ENCODE measurements at regions not wholly inside any gene's neighbourhood (a gene's known extent, or its start where the extent isn't known, plus 50 kb on each side); places are given as distances from the start of the nearest gene placed in this dataset.

DNA sequence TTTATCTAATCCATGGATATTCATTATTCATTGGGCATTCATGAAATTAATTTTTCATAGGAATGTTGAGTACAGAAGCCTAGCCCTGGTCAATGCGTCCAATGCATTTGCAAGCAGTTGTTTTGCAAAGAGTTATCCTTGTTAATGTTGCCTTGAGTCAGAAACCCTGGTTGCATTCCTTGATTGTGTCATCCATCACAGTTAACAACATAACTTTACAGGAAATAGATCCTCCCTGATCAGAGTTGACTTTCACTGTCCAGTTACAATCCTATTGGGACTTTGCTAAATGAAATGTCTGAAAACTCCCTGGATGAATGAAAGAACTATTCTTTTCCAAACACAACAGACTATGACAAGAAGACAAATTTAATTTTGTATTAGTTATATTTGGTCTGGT, 924.3 kb upstream of the SLIT2 start:
- WGBS, 10 experiments = 0 to 100% (median 94%) methylated on average over 1 of the region's 1 CpG; no CpG with 5 or more reads in 4 of the 10 experiments
- in situ Hi-C loops (cut with MboI; ENCODE audit: low pct_unique_long_range_greater_than_20kb in 2 of 9, low sequenced_read_pairs in 9 of 9, unreplicated experiment in 9 of 9) = no loop called here
- no peak overlapping the region for H3K27ac ChIP-seq
- H3K4me1 ChIP-seq (replicated peaks in 1 of 2) = no peaks in the 10 kb centered on the region
- H3K4me3 ChIP-seq = no peak overlapping the region
- ATAC-seq (replicated peaks in 6 of 8) = peak in 2 of 8 experiments; percentile 97

DNA sequence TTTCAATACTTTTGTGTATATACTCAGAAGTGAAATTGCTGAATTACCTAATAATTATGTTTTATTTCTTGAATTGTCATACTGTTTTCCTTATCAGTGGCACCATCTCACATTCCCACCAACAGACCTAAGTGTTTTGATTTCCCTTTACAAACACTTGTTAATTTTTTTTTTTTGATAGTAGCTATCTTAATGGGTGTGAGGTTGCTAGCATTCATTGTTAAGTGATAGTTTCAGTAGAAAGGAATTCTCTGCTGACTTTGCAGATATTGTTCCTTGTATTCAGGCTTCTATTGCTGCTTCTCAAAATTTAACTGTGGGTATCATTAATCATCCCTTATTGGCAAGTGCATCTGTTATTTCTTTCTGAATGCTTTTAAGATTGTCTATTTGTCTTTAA, 927.5 kb upstream of the SLIT2 start:
- Histone ChIP-seq H3K4me1 (replicated peaks in 1 of 2) (peaks cover 0 to 9% of the 10 kb centered on the region in 2 donors), H3K4me3 (no peak overlapping the region), H3K27ac (no peak overlapping the region)
- no peak for ATAC-seq (replicated peaks in 6 of 8)
- in situ Hi-C loops (cut with MboI; ENCODE audit: low pct_unique_long_range_greater_than_20kb in 2 of 9, low sequenced_read_pairs in 9 of 9, unreplicated experiment in 9 of 9) = no loop called here

- WGBS, 10 experiments = 13 to 100% (median 86%) methylated on average over 1 of the region's 1 CpG; no CpG with 5 or more reads in 4 of the 10 experiments
- H3K4me3 ChIP-seq = no peak overlapping the region
- H3K27ac ChIP-seq = no peak overlapping the region
- in situ Hi-C loops (cut with MboI; ENCODE audit: low pct_unique_long_range_greater_than_20kb in 2 of 9, low sequenced_read_pairs in 9 of 9, unreplicated experiment in 9 of 9) = no loop called here
- peaks cover 0 to 9% of the 10 kb centered on the region in 2 donors for H3K4me1 ChIP-seq (replicated peaks in 1 of 2)
- ATAC-seq (replicated peaks in 6 of 8) = no peak
These were observed 932.1 kb upstream of the SLIT2 start for GRCh38 chr4:19319607-19320006.

GRCh38 chr4:19317377-19317776, 934.3 kb upstream of the SLIT2 start:
- in situ Hi-C loops (cut with MboI; ENCODE audit: low pct_unique_long_range_greater_than_20kb in 2 of 9, low sequenced_read_pairs in 9 of 9, unreplicated experiment in 9 of 9) = no loop called here
- Histone ChIP-seq H3K4me3 (no peak overlapping the region), H3K4me1 (replicated peaks in 1 of 2) (peaks cover 0 to 9% of the 10 kb centered on the region in 2 donors), H3K27ac (no peak overlapping the region)
- no peak for ATAC-seq (replicated peaks in 6 of 8)

DNA sequence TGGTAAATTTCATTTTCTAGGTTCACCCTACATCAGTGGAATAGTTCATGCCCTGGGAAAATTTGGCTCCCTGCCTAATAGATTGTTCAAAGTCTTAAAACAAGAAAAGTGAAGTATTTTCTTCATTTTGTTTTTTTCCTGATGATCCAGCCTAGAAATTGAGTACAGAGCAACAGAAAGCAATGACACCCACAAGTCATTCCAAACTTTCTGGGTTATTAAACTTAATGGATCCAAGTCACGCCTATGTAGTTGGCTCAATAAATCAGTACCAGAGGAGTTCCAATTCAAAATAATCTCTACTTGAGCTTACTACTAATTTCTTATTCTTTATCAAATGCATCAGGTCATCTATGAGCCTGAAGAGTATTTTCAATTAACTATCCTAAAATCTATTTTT, 937.6 kb upstream of the SLIT2 start:
- in situ Hi-C loops (cut with MboI; ENCODE audit: low pct_unique_long_range_greater_than_20kb in 2 of 9, low sequenced_read_pairs in 9 of 9, unreplicated experiment in 9 of 9) = no loop called here
- H3K27ac ChIP-seq = no peak overlapping the region
- WGBS, 10 experiments = 53 to 100% (median 89%) methylated on average over 1 of the region's 1 CpG; no CpG with 5 or more reads in 1 of the 10 experiments
- no peaks in the 10 kb centered on the region for H3K4me1 ChIP-seq (replicated peaks in 1 of 2)
- H3K4me3 ChIP-seq = no peak overlapping the region
- ATAC-seq (replicated peaks in 6 of 8) = no peak

GRCh38 chr4:19309378-19309777, 942.3 kb upstream of the SLIT2 start:
- in situ Hi-C loops (cut with MboI; ENCODE audit: low pct_unique_long_range_greater_than_20kb in 2 of 9, low sequenced_read_pairs in 9 of 9, unreplicated experiment in 9 of 9) = no loop called here
- WGBS, 10 experiments = 13 to 83% (median 56%) methylated on average over 1 to 2 of the region's 2 CpGs; no CpG with 5 or more reads in 2 of the 10 experiments
- H3K4me3 ChIP-seq = no peak overlapping the region
- ATAC-seq (replicated peaks in 6 of 8) = peak in 7 of 8 experiments; percentile 42 to 98 (median 52)
- no peaks in the 10 kb centered on the region for H3K4me1 ChIP-seq (replicated peaks in 1 of 2)
- H3K27ac ChIP-seq = no peak overlapping the region

GRCh38 chr4:19304028-19304427, 947.7 kb upstream of the SLIT2 start:
- in situ Hi-C loops (cut with MboI; ENCODE audit: low pct_unique_long_range_greater_than_20kb in 2 of 9, low sequenced_read_pairs in 9 of 9, unreplicated experiment in 9 of 9) = no loop called here
- no peaks in the 10 kb centered on the region for H3K4me1 ChIP-seq (replicated peaks in 1 of 2)
- no peak for ATAC-seq (replicated peaks in 6 of 8)
- H3K4me3 ChIP-seq = no peak overlapping the region
- WGBS, 10 experiments = 13 to 100% (median 65%) methylated on average over 1 to 2 of the region's 2 CpGs
- H3K27ac ChIP-seq = no peak overlapping the region

GRCh38 chr4:19301527-19301926, 950.2 kb upstream of the SLIT2 start:
- no peak for ATAC-seq (replicated peaks in 6 of 8)
- no peaks in the 10 kb centered on the region for H3K4me1 ChIP-seq (replicated peaks in 1 of 2)
- H3K27ac ChIP-seq = no peak overlapping the region
- H3K4me3 ChIP-seq = no peak overlapping the region
- 57 to 100% (median 84%) methylated on average over 1 to 4 of the region's 4 CpGs for WGBS, 10 experiments
- in situ Hi-C loops (cut with MboI; ENCODE audit: low pct_unique_long_range_greater_than_20kb in 2 of 9, low sequenced_read_pairs in 9 of 9, unreplicated experiment in 9 of 9) = no loop called here

DNA sequence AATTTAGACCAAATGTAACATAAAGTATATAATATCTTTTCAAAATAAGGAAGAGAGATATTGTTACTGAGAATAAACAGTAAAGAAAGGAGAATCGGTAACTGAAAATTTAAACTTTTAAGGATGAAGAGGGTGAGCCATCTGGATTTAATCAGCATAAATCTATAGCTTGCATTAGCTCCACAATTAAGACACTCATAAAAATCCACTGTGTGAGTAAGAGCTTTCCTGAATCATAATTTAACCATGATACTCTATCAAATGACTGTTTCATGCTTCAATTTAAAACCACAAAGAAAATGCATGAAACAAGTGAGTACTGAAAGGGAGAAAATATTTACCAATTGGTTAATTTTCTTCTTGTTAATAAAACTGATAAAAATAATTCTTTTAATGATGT, 951.5 kb upstream of the SLIT2 start:
- H3K4me1 ChIP-seq (replicated peaks in 1 of 2) = no peaks in the 10 kb centered on the region
- H3K4me3 ChIP-seq = no peak overlapping the region
- 27 to 100% (median 80%) methylated on average over 1 of the region's 1 CpG; no CpG with 5 or more reads in 1 of the 10 experiments for WGBS, 10 experiments
- H3K27ac ChIP-seq = no peak overlapping the region
- in situ Hi-C loops (cut with MboI; ENCODE audit: low pct_unique_long_range_greater_than_20kb in 2 of 9, low sequenced_read_pairs in 9 of 9, unreplicated experiment in 9 of 9) = no loop called here
- no peak for ATAC-seq (replicated peaks in 6 of 8)

GRCh38 chr4:19298998-19299397, 952.7 kb upstream of the SLIT2 start:
- Histone ChIP-seq H3K4me3 (no peak overlapping the region), H3K4me1 (replicated peaks in 1 of 2) (no peaks in the 10 kb centered on the region), H3K27ac (no peak overlapping the region)
- 0 to 97% (median 85%) methylated on average over 3 of the region's 3 CpGs; no CpG with 5 or more reads in 1 of the 10 experiments for WGBS, 10 experiments
- peak in 3 of 8 experiments; percentile 72 to 99 (median 90) for ATAC-seq (replicated peaks in 6 of 8)
- in situ Hi-C loops (cut with MboI; ENCODE audit: low pct_unique_long_range_greater_than_20kb in 2 of 9, low sequenced_read_pairs in 9 of 9, unreplicated experiment in 9 of 9) = no loop called here

GRCh38 chr4:19293781-19294180, 957.9 kb upstream of the SLIT2 start:
- Histone ChIP-seq H3K4me1 (replicated peaks in 1 of 2) (no peaks in the 10 kb centered on the region), H3K27ac (no peak overlapping the region), H3K4me3 (no peak overlapping the region)
- no peak for ATAC-seq (replicated peaks in 6 of 8)
- in situ Hi-C loops (cut with MboI; ENCODE audit: low pct_unique_long_range_greater_than_20kb in 2 of 9, low sequenced_read_pairs in 9 of 9, unreplicated experiment in 9 of 9) = no loop called here
- WGBS, 10 experiments = 0 to 100% (median 94%) methylated on average over 1 of the region's 1 CpG; no CpG with 5 or more reads in 2 of the 10 experiments

GRCh38 chr4:19293080-19293479, 958.6 kb upstream of the SLIT2 start:
- H3K27ac ChIP-seq = no peak overlapping the region
- in situ Hi-C loops (cut with MboI; ENCODE audit: low pct_unique_long_range_greater_than_20kb in 2 of 9, low sequenced_read_pairs in 9 of 9, unreplicated experiment in 9 of 9) = no loop called here
- WGBS, 10 experiments = 0 to 80% (median 55%) methylated on average over 1 of the region's 1 CpG; no CpG with 5 or more reads in 3 of the 10 experiments
- no peak for ATAC-seq (replicated peaks in 6 of 8)
- no peak overlapping the region for H3K4me3 ChIP-seq
- no peaks in the 10 kb centered on the region for H3K4me1 ChIP-seq (replicated peaks in 1 of 2)

GRCh38 chr4:19286924-19287323, 964.8 kb upstream of the SLIT2 start:
- in situ Hi-C loops (cut with MboI; ENCODE audit: low pct_unique_long_range_greater_than_20kb in 2 of 9, low sequenced_read_pairs in 9 of 9, unreplicated experiment in 9 of 9) = no loop called here
- 60 to 100% (median 85%) methylated on average over 1 of the region's 1 CpG; no CpG with 5 or more reads in 2 of the 10 experiments for WGBS, 10 experiments
- Histone ChIP-seq H3K4me1 (replicated peaks in 1 of 2) (no peaks in the 10 kb centered on the region), H3K4me3 (no peak overlapping the region), H3K27ac (no peak overlapping the region)
- ATAC-seq (replicated peaks in 6 of 8) = no peak

- Histone ChIP-seq H3K27ac (no peak overlapping the region), H3K4me1 (replicated peaks in 1 of 2) (no peaks in the 10 kb centered on the region), H3K4me3 (no peak overlapping the region)
- ATAC-seq (replicated peaks in 6 of 8) = peak in 1 of 8 experiments; percentile 9
- 33 to 90% (median 71%) methylated on average over 1 to 3 of the region's 3 CpGs for WGBS, 10 experiments
- in situ Hi-C loops (cut with MboI; ENCODE audit: low pct_unique_long_range_greater_than_20kb in 2 of 9, low sequenced_read_pairs in 9 of 9, unreplicated experiment in 9 of 9) = no loop called here
These were observed 966.6 kb upstream of the SLIT2 start for GRCh38 chr4:19285146-19285545.

Measured in motor neuron (in vitro differentiated cells).